NCI-H1105 treated with DMSO at 0.1 percent for 48 hours (cell line): ENCODE measurements at regions not wholly inside any gene's neighbourhood (a gene's known extent, or its start where the extent isn't known, plus 50 kb on each side); places are given as distances from the start of the nearest gene placed in this dataset.

Source experiments
- DNase-seq: peaks from one replicate; lab custom pipeline; 2025; lab: John Stamatoyannopoulos, UW

DNA sequence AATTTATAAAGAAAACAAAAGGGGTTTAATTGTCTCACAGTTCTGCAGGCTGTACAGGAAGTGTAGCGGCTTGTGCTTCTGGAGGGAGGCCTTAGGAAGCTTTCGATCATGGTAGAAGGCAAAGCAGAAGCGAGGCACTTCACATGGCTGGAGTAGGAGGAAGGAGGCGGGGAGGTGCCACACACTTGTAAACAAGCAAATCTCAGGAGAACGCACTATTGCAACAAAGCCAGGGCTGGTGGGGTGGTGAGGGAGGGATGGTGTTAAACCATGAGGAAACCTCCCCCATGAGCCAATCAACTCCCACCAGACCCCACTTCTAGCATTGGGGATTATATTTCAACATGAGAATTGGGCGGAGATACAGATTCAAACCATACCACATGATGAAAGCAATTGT, 1116.3 kb downstream of the FAT4 start:
- DNase-seq, result no peak

DNA sequence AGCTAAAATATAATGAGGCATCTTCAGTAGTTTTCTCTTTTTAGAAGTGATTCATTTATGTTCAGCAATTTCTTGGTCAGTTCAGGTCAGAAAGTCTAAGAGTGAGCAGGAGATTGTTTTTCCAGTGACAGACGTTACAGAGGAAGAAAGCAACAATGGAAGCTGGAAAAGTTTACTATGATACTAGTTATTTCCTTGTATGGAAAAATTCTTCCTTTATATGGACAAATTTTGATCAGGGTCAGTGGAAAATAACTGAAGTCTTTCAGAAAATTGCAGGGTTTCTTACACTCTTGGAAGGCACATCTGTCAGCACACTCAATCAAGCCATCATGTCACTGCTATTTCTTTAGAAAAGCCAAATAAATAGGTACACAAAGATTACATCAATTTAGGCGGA, 1120.7 kb downstream of the FAT4 start:
- no peak for DNase-seq

DNA sequence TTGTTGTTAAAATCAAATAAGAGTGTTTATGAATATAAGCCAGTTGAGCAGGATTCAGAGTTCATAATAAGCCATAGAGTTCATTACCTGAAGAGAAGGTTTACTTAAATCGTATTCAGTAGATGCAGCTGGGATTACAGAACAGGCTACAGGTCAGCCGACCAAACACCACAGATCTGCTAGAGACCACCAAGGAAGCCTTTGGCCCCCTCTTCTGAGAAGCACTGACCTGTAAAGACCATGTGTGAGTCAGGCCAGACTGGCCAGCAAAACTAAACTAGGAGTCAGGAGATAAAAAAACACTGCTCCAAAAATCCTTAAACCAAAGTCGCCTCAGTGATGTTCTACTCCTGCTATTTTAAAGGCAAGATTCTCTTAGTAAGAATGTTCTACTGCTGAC, 1125.5 kb downstream of the FAT4 start:
- DNase-seq, result no peak

- DNase-seq, result no peak
These were observed 1126.6 kb downstream of the FAT4 start for GRCh38 chr4:126441173-126442035.

DNA sequence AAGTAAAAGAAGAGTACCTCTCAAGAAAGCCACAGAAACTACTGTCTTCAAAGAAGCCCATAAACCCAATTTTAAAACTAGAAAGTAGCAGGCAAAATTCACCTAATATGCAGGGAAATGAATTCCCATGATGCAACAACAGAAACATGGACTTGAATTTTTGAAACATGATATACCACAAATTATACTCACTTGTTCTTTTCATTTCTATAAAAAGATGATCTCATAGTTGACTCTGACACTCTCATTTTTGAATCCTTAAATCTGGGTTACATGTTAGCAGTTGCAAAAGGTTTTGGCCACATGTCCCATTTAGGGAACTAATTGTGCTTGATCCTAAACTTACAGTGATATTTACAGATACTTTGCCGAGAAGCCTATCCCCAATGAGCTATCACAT, 1130.8 kb downstream of the FAT4 start:
- DNase-seq, result no peak

- no peak for DNase-seq
These were observed 1132.2 kb downstream of the FAT4 start for GRCh38 chr4:126446917-126447316.

DNA sequence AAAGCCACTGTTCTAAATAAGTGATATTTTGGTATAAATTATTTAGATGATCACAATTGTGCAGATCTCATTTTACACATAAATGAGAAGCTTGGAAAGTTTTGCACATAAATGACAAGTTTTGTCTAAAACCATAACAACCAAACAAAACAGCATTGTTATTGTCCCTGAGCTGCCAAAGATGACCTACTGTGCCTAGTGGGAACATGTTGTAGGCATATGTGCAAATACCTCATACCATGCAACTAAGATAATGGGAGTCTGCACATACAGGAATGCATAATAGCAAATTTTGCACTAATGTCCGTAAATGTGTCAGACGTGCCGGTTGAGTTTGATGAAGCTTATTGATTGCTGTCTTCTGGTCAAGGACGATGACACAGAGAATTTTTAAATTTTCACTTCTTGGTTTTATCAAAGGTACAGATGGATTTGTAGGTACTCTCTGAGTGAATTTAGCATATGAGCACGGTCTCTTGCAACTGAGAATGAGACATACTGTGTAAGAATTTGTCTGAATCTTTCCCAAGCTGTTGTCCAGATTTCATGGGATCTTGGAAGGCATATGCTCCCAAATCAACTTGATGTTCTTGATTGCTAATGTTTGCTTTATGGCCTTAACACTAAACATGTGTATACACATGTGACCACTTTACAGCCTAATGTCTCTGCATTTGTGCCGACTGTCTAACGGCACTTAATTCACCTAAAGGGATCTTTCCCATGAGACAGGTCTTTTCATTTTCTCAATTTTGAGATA, 1133.5 kb downstream of the FAT4 start:
- no peak for DNase-seq

DNA sequence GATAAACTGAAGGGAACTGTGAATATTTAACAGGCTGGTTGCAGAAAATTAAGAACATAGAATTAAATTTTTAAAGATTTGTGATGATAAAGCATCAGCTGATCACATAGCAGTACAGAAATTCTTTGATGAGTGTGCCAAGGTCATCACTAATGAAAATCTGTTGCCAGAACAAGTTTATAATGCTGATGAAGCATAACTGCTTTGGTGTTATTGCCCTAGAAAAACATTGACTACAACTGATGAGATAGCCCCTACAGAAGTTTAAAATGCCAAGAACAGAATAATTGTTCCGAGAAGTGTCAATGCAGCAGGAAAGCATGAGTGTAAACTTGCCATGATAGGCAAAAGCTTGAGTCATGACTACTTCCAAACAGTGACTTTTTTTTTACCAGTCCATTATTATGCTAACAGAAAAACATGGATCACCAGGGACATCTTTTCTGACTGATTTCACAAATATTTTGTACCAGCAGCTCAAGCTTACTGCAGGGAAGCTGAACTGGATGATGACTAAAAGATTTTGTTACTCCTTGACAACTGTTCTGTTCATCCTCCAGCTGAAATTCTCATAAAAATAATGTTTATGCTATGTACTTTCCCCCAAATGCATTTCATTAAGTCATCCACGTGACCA, 1136.6 kb downstream of the FAT4 start:
- DNase-seq, result no peak

DNA sequence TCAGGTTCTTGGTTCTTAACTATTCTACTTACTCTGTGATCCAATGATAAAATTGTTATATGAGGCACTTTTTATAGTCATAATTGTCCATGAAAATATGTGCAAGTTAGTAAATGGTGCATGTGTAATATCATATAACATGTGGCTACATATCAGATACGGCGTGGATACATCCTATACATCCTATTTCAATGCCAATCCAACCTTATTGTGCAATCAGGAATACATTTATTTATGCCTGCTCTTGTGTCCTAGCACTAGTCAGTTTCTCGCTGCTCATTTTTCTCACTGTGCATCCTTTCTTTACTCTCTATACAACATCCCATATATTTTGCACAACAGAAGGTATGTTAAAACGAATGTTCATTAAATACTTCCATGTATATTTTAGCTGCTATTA, 1141.1 kb downstream of the FAT4 start:
- no peak for DNase-seq

GRCh38 chr4:126458993-126459392, 1144.2 kb downstream of the FAT4 start:
- DNase-seq, result no peak

GRCh38 chr4:126465341-126465740, 1150.6 kb downstream of the FAT4 start:
- DNase-seq, result no peak

GRCh38 chr4:126466848-126467247, 1152.1 kb downstream of the FAT4 start:
- no peak for DNase-seq

DNA sequence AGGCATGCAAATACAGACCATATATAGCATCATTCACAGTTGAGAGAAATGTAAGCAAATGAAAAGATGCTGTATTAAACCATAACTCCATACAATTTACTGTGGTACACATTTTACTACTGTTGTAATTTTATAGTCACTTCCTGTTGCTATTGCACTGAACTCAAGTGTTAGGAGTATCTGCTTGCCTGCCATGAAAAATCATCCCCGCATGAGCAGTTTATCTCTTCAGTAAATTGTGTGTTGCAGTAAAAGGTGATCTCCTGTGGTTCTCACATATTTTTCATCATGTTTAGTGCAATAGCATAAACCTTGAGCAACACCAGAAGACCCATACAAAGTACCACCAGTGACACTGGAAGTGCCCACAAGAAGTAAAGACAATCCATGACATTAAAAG, 1153.4 kb downstream of the FAT4 start:
- DNase-seq, result no peak

GRCh38 chr4:126470862-126471261, 1156.1 kb downstream of the FAT4 start:
- DNase-seq, result no peak

- DNase-seq, result no peak
These were observed 1157.0 kb upstream of the INTU start for GRCh38 chr4:126475730-126476129.

DNA sequence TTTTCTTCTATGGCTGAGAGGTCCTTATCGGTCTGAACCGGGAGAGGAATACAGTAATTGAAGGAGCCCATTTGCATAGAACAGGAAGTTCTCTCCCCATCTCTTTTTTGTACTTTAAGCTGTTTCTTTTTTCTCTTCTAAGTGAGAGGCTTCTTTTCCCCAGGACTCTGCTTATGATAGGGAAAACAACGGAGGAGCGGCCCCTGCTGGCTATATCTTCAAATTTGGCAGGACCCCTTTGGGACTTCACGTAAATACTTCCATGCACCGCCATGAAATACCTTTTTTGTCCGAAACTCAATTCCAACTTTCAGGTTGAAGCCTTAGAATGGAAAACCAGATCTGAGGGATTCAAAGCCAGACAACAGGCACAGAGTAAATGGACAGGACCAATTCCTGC, 1153.0 kb upstream of the INTU start:
- no peak for DNase-seq

DNA sequence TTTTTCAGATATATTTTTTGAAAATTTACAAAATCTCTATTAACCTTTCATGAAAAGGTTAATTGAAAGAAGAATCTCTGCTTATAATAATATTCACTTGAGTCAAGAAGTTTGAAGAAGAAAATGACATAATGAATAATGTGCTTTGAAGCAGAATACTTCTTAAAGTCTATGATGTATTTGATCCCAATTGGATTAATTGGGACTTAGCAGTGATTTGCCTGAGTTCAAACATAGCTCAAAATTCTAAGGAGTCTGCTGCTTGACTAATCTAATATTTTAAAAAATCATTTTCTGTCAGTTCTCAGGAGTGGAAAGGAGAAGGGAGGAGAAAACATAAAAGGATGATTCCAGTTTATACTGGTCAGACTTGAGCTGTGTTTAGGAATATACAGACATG, 1150.4 kb upstream of the INTU start:
- no peak for DNase-seq

GRCh38 chr4:126486377-126486776, 1146.4 kb upstream of the INTU start:
- no peak for DNase-seq

DNA sequence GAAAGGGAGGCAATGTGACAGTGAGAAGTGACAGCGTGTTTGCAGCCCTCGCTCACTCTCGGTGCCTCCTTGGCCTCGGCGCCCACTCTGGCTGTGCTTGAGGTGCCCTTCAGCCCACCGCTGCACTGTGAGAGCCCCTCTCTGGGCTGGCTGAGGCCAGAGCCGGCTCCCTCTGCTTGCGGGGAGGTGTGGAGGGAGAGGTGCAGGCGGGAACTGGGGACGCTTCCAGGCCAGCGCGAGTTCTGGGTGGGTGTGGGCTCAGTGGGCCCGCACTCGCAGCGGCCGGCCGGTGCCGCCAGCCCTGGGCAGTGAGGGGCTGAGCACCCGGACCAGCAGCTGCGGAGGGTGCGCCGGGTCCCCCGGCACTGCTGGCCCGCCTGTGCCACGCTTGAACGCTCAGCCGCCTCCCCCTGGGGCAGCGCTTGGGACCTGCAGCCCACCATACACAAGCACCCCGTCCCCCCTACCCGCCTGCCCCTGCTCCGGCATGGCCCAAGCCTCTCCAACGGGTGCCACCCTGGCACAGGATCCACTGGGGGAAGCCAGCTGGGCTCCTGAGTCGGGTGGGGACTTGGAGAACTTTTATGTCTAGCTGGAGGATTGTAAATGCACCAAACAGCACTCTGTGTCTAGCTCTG, 1142.8 kb upstream of the INTU start:
- no peak for DNase-seq

DNA sequence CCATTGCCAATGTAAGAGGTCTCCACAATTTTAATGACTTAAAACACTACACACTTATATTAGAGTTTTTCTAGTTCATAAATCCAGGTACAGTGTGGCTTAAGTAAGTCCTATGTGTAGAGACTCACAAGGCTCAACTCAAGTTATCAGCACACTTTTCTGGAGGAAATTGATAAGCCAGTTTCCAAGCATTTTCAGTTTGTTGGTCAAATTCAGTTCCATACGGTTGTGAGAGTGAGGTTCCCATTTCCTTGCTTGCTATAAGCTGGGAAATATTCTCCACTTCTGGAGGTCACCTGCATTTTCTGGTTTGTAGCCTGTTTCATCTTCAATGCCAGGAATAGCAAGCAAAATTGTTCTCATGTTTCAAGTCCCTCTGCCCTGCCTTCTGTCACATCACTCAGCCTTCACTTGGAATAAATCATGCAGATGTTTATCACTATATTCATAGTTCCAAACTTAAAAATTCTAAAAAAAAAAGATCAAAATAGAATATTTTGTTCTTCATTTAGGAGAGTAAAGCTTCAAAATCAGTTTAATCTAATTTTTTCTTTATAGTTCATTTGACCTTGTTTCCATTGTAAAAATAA, 1137.5 kb upstream of the INTU start:
- DNase-seq, result no peak

GRCh38 chr4:126512979-126513378, 1119.8 kb upstream of the INTU start:
- DNase-seq, result no peak

- no peak for DNase-seq
These were observed 1119.2 kb upstream of the INTU start for GRCh38 chr4:126513596-126513995.
